Fibroblast of villous mesenchyme (primary cell): ENCODE measurements at regions not wholly inside any gene's neighbourhood (a gene's known extent, or its start where the extent isn't known, plus 50 kb on each side); places are given as distances from the start of the nearest gene placed in this dataset.
A peak's percentile ranks its signal among the peaks of the same experiment; 100 is the strongest.

Experiments
- DNase-seq: peaks from one replicate; pipeline ENCODE4 v3.0.0-alpha.2; 2010; ENCODE audit warnings: low read depth
- H3K4me3 ChIP-seq: 2 replicates; pipeline ENCODE4 v1.5.1; 2011; ENCODE audit warnings: low read depth, mild to moderate bottlenecking, low read length
- CTCF ChIP-seq: IDR thresholded peaks from 2 replicates; pipeline ENCODE4 v1.5.1; 2012; ENCODE audit warnings: low read depth, mild to moderate bottlenecking, low read length; ENCODE audit not compliant: insufficient read depth

- DNase-seq: no peak
- no peak for TF ChIP-seq CTCF
- no peak overlapping the region for H3K4me3 ChIP-seq
Measured at GRCh38 chr10:89078724-89079672, 88.4 kb downstream of the FAS start.

GRCh38 chr10:89076120-89076519 is 85.5 kb downstream of the FAS start:
- no peak for TF ChIP-seq CTCF
- H3K4me3 ChIP-seq: no peak overlapping the region
- no peak for DNase-seq

- no peak overlapping the region for H3K4me3 ChIP-seq
- TF ChIP-seq CTCF: no peak
- DNase-seq: no peak
Measured at GRCh38 chr10:89075631-89076030, 85.0 kb downstream of the FAS start.

- no peak for TF ChIP-seq CTCF
- no peak overlapping the region for H3K4me3 ChIP-seq
- no peak for DNase-seq
Measured at GRCh38 chr10:89074120-89074519, 83.5 kb downstream of the FAS start.

GRCh38 chr10:89073719-89074118 is 83.1 kb downstream of the FAS start:
- H3K4me3 ChIP-seq: no peak overlapping the region
- no peak for TF ChIP-seq CTCF
- DNase-seq: peak; percentile 30

GRCh38 chr10:89069589-89069988 is 79.0 kb downstream of the FAS start:
- no peak for DNase-seq
- H3K4me3 ChIP-seq: no peak overlapping the region
- no peak for TF ChIP-seq CTCF
